GDM1 (cell line): ENCODE measurements at regions not wholly inside any gene's neighbourhood (a gene's known extent, or its start where the extent isn't known, plus 50 kb on each side); places are given as distances from the start of the nearest gene placed in this dataset.
"Not testable (repeated sequence)": the region's sequence is repeated elsewhere in the genome, so short reads cannot be mapped to it uniquely, and the experiment has no call there.

Experiments
- DNase-seq: peaks from one replicate; lab custom pipeline; 2025; lab: John Stamatoyannopoulos, UW

DNA sequence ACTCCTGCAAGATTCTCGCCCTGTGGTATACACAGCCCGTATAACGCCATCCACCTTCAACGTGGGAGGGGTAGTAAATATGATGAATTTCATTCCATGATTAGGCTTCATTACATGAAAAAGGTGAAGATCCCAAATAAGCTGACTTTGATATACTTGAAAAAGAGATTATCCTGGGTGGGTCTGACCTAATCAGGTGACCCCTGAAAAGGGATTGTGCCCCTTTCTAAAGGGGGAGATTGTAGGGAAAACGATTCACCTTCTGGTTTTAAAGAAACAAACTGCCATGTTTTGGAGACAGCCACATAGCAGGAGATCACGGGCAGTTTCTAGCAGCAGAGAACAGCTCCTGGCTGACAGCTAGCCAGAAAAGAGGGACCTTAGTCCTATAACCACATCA lies 155.1 kb upstream of the SMLR1 start:
- DNase-seq, result no peak

- no peak for DNase-seq
Measured at GRCh38 chr6:130674604-130675003, 152.6 kb upstream of the SMLR1 start.

DNA sequence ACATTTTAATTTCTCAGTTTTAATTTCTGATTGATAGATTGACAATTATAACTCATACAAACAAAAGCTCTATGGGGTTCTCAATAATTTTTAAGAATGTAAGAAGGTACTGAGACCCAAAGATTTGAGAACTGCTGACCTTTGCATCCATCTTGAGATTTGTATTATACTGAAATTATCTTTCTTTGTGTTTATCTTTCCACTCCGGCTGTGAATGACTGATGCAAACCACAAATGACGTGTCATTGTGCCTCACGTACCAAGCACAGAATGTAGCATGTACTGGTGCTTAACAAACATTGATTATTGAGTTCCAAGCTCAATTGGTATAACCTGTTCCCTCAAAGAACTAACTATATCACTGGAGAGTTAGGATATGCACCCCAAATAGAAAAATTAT lies 152.1 kb upstream of the SMLR1 start:
- DNase-seq, result no peak

DNA sequence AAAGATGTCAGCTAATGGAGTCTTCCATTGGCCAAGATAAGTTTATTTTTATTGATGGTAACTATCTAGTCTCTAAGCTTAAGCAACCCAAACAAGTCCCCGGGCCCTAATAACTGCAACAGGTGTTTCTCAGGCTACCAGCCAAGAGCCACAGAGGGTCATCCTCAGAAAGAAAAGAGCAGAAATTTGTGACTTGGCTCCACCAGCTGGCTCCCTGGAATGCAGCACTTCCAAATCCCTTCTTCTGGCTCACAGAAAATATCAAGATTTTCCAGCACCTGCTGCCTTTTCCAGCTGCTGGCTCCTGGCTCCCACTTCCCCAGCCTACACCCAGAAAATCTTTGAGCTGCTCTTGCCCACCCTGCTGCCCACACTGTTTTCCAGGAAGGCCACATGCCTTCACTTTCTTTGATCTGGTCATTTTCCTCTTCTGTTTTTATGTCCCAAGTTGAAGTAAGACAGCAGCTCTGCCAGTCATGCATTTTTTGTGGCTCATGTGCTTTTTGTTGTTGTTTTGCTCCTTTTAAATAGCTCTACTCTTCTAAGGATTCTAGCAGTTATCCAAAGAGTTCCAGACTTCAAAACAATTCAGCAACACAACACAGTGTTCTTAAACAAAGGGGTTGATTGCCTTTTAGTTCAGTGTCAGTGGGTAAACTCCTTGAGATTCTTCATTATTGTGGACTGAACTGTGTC lies 151.0 kb upstream of the SMLR1 start:
- no peak for DNase-seq

DNA sequence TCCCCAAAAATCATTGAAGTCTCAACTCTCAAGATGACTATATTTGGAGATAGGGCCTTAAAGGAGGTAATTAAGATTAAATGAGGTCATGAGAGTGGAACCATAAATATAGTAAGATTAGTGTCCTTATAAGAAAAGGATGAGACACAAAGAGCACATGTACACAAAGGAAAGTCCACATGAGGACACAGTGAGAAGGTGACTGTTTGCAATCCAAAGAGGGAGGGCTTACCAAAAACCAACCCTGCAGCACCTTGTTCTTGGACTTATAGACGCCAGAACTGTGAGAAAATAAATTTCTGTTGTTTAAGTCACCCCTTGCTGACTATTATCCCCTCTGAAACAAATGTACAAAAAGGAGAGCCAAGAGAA lies 150.4 kb upstream of the SMLR1 start:
- DNase-seq, result no peak

DNA sequence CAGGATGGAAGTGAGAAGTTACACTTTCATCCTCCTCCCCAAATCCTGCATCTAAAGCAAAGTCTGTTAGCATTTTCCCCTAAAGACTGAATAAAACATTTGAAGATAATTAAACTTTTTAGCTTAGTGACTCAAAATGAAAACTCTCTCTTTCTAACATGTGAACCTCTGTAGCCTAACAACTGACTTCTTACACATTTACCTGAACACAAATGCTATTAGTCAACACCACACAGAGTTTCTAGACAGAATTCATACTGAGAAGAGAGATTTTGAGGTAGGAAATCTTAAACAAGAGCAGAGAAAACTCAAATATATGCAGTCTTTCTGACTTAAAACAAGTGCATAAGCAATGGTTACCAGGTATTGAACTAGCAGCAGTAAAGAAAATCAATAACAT lies 149.9 kb upstream of the SMLR1 start:
- no peak for DNase-seq

- DNase-seq, result no peak
Measured at GRCh38 chr6:130677766-130678165, 149.4 kb upstream of the SMLR1 start.

DNA sequence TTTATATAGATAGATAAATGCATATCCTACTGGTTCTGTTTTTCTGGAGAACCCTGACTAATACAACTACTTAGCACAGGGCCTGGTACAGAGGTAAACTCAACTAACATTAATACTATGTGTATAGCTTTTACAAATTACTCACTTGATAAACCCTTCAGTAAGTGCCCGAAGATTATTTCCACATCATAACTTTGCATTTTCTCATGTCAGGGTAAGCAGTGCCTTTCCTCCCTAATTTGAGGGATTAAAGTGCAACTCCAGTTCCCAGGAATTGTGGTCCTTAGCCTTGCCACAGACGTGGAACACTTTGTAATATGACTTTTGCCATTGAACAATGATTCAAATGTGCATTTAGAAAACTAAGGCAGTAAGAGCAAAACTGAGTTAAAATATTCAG lies 147.5 kb upstream of the SMLR1 start:
- no peak for DNase-seq

DNA sequence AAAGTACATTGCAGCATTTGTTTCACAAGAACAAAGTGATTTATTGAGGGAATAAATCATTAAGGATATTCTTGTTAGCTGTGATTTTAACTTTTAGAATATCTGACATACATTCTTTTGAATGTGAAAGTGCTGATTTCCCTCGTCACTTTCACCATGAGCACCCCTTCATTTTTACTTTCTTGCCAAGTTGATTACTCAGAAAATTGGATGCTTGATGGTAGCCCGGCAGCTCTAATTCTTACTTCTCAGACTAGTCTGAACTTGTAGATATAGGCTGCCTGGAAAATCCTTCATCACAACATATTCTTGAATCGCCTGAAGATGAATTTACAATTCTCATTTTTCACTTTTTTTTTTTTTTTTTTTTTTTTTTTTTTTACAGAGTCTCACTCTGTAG lies 147.1 kb upstream of the SMLR1 start:
- DNase-seq, result no peak

DNA sequence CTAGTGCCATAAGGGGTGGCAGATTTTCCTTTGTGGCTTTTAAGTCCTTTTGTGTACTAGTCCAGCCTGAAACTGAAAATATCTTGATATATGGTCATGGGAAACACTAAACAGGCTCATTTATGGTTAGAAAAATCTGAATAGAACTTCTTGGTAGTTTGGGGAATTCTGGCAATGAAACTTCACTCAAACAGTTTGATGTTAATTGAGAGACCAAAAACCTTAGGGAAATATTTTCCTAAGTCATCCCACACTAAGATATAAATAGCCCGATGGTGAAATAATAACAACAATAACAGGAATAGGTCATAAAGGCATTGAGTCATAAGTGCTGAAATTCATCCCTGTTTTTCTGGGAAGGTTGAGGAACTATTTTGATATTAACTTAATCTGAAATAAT lies 146.2 kb upstream of the SMLR1 start:
- DNase-seq, result no peak

GRCh38 chr6:130682066-130682465 lies 145.1 kb upstream of the SMLR1 start:
- DNase-seq, result no peak

- DNase-seq, result no peak
Measured at GRCh38 chr6:130683761-130684517, 143.3 kb upstream of the SMLR1 start.

- no peak for DNase-seq
Measured at GRCh38 chr6:130692659-130693058, 134.5 kb upstream of the SMLR1 start.

DNA sequence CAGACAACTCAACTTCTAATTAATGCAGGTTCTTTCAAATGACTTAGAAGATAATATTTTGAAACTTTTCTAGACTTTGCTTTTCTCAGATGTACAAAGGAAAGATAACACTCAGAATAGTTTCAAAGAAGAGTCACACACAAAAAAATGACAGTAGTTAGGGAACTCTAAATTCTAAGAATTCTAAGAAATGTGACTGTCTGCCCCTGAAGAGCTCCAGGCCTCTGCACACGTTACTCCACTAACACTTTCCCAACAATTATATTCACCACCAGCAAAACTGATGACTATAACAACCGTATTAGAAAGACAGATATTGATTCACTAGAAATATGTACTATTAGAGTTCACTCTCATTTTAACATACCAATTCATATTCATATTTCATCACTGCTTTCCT lies 133.3 kb upstream of the SMLR1 start:
- DNase-seq, result no peak

GRCh38 chr6:130694606-130695005 lies 132.6 kb upstream of the SMLR1 start:
- no peak for DNase-seq

DNA sequence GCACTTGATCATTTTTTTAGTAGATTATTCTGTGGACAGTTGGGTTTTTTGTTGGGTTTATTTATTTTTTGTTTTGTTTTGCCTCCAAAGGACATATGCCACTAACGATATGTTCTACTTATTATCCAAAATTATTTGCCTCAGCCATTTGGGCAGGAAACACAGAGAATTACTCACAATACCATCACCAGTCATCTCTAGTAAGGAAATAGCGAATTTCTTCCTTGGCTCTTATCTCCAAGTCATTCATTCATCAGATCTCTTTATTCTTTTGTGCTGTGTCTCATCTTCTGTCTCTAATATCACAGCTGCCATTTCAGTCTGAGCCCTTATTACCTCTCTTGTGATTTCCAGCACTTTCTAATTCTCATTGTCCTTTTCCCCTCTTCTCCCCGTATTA lies 130.4 kb upstream of the SMLR1 start:
- DNase-seq, result no peak

DNA sequence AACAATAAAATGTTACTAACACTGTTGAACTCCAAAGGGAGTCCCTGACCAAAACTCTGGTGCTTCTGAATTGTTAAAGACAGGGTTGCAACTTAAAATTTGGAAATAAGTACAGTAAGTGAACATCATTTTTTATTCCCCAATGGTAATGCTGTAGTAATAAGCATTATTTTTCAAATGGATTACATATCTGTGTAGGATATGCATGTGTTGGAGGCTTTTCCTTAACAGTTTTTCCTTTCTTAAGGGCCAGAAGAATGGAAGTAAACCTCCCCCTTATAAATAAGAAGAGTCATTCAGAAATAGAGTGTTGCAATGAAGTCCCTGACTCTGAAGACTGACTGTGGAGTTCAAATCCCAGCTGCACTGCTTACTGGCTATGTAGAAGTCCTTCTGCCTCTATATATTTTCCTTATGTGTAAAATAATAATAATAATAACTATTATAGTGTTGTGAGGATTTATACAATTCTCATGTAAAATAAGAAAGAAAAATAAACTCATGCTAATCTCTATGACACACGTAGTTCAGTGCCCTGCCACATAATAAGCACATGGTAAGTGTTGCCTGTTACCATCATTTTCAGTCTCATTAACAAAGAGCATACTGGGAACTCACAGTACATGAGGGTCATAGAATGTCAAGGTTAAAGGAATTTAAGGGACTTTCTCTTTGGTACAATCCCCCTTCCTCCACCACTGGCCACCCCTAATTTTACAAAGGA lies 129.8 kb upstream of the SMLR1 start:
- no peak for DNase-seq

- peak; percentile 6 for DNase-seq
Measured at GRCh38 chr6:130697995-130698535, 129.1 kb upstream of the SMLR1 start.

GRCh38 chr6:130699742-130700141 lies 127.5 kb upstream of the SMLR1 start:
- no peak for DNase-seq

DNA sequence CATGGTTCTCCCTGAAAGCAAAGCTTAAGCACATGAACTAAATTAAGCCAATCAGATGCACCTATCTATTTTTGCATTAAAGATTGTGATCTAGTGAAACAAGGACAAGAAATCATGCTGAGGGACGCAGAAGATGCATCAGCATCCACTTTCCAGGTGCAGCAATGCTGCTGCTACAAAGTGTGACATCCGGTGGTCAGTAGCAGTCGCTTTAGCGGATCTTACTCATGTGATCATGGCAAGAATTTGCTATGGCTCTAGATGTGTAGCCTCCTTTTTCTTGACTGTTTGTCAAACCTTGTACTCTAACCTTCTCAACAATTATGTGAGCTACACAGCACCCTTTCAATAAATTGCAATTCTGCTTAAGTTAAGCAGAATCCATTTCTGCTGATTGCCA lies 126.8 kb upstream of the SMLR1 start:
- no peak for DNase-seq

GRCh38 chr6:130708338-130708737 lies 118.9 kb upstream of the SMLR1 start:
- DNase-seq, result peak; percentile 15

GRCh38 chr6:130711641-130712040 lies 115.6 kb upstream of the SMLR1 start:
- not testable (repeated sequence) for DNase-seq

DNA sequence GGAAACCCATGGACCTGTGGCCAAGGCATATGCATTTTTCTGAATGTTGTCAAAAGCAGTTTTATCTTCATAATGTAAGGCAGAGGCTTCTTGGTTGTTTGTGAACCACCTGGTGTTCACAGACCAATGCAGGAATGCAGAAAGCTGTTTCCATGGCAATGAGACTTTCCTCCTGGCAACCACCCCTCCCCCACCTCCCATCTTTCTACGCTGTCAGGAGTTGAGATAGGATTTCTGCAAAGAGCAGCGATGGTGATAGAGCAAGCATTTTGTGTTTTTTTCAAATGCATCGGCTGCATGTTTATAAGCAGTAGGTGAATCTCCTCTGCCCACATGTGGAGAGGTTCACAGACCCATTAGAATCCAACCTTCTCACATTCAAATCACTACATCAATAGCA lies 114.1 kb upstream of the SMLR1 start:
- no peak for DNase-seq
